Lower leg skin (tissue), 4 donors: ENCODE measurements at regions not wholly inside any gene's neighbourhood (a gene's known extent, or its start where the extent isn't known, plus 50 kb on each side); places are given as distances from the start of the nearest gene placed in this dataset.

Source experiments
- DNase-seq, 2 donors: peaks; one replicate each; pipeline ENCODE4 v3.0.0-alpha.2; 2019; ENCODE audit warnings: low spot score in 2 of 2
- H3K4me3 ChIP-seq: fragments of 200-600 bp; sonication (generic); 2 replicates; pipeline ENCODE4 v1.5.1; 2017; ENCODE audit warnings: mild to moderate bottlenecking, low read depth; ENCODE audit not compliant: poor library complexity, severe bottlenecking
- POLR2A ChIP-seq, 2 donors: fragments of 450-650 bp; IDR thresholded peaks; one replicate each; pipeline ENCODE4 v1.6.1; 2016 to 2017; ENCODE audit warnings: antibody characterized with exemption in 2 of 2, mild to moderate bottlenecking in 1 of 2, moderate library complexity in 1 of 2
- WGBS, 2 donors: methylation state at CpG; one replicate each; pipeline ENCODE4 v1.1.5; 2018; 5-methylcytosine and 5-hydroxymethylcytosine counted together
- intact Hi-C: fragments of 100-400 bp; cut with DNase I; formaldehyde crosslinking; loops from one replicate; pipeline ENCODE4 v1.15.0; 2023; ENCODE audit warnings: low total_unique reads
- TF ChIP-seq, protein P1 (sequence below), 3 donors: fragments of 450-650 bp; IDR thresholded peaks; one replicate each; pipeline ENCODE4 v1.5.1; 2016; ENCODE audit warnings: antibody characterized with exemption in 3 of 3, mild to moderate bottlenecking in 3 of 3, moderate library complexity in 2 of 3

DNA sequence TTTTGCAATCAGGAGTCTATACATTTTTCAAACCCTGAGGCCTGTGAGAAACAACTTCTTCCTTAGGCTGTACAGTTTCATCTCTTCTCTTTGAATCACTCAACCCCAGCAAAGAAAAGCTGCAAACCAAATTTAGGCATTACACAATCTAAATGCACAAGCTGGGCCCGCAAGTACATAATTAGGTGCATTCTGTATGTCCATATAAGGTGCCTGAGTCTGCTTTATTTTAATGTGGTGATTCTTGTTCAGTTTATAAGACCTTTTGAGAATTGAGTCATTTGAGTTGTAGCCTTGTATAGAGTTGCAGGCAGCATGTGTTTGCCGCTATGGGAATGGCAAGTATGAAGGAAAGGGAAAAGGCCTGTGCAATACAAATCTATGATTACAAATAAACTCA lies 709.6 kb upstream of the MARCKS start:
- H3K4me3 ChIP-seq = no peak overlapping the region
- no peak for DNase-seq
- TF ChIP-seq POLR2A (IDR thresholded peaks at IDR 0.05) = no peak
- TF ChIP-seq, protein P1, sequence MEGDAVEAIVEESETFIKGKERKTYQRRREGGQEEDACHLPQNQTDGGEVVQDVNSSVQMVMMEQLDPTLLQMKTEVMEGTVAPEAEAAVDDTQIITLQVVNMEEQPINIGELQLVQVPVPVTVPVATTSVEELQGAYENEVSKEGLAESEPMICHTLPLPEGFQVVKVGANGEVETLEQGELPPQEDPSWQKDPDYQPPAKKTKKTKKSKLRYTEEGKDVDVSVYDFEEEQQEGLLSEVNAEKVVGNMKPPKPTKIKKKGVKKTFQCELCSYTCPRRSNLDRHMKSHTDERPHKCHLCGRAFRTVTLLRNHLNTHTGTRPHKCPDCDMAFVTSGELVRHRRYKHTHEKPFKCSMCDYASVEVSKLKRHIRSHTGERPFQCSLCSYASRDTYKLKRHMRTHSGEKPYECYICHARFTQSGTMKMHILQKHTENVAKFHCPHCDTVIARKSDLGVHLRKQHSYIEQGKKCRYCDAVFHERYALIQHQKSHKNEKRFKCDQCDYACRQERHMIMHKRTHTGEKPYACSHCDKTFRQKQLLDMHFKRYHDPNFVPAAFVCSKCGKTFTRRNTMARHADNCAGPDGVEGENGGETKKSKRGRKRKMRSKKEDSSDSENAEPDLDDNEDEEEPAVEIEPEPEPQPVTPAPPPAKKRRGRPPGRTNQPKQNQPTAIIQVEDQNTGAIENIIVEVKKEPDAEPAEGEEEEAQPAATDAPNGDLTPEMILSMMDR (IDR thresholded peaks at IDR 0.05) = no peak
- intact Hi-C loops = no loop called here
- 91 to 93% methylated on average over 2 of the region's 2 CpGs for WGBS, 2 donors

DNA sequence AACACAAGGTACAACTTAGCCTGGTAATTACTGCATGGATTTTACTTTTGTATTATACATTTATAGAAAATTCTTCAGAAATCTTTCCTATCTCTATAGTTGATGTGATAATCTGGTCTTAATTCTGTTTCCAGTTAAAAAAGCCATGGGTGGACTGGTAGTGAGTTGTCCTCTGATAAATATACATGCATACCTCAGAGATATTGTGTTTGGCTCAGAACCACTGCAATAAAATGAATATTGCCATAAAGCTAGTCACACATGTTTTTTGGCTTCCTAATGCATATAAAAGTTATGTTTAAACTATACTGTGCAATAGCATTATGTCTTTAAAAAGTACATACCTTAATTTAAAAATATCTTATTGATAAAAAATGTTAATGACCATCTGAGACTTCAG lies 708.6 kb upstream of the MARCKS start:
- no peak for DNase-seq
- intact Hi-C loops = no loop called here
- TF ChIP-seq, protein P1 (IDR thresholded peaks at IDR 0.05) = no peak
- no peak overlapping the region for H3K4me3 ChIP-seq

DNA sequence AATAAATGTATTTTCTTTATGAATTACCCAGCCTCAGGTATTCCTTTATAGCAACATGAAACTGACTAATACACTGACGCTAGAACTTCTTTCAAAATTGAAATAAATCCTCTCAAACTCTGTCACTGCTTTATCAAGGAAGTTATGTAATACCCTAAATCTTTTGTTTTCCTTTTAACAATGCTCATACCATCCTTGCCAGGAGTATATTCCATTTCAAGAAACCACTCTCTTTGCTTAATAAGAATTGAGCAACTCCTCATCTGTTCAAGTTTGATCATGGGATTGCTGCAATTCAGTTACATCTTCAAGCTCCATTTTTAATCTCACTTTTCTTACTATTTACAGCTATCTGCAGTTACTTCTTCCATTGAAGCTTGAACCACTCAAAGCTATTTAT lies 707.6 kb upstream of the MARCKS start:
- no peak for DNase-seq
- TF ChIP-seq, protein P1 (IDR thresholded peaks at IDR 0.05) = no peak
- TF ChIP-seq POLR2A (IDR thresholded peaks at IDR 0.05) = no peak
- 87 to 89% methylated on average over 1 of the region's 1 CpG for WGBS, 2 donors
- H3K4me3 ChIP-seq = no peak overlapping the region
- intact Hi-C loops = no loop called here

DNA sequence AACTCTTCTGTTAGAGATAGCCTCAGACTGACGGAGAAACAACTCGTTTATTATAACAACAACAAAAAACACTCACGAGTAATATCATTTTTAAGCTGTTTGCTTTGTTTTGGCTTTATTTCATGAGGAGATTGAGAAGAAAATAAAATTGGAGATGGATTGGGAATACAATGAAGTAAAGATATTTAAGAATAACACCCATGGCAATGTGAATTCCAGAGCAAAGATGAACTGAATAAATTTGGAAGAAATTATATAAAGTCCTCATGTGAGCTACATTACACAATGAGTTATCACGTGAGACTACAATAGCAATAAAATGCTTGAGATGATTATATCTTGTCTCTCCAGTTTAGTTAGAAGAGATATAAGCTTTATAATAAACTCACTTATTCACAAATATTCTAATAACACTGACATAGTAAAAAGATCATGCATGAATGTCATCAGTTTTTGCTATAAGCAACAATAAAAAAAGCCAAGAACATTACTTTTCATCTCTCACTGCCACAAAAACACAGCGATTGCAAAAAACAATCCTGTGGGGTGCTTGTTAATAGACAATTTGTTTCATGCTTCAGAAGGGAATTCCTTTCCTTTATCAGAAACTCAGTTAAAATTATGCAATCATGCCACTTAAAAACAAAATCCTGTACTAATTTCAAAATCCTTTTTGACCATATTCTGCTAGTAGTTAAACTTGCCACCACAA lies 696.7 kb upstream of the MARCKS start:
- WGBS, 2 donors = 63 to 66% methylated on average over 5 of the region's 5 CpGs
- no peak for DNase-seq
- no peak overlapping the region for H3K4me3 ChIP-seq
- intact Hi-C loops = no loop called here
- TF ChIP-seq, protein P1 (IDR thresholded peaks at IDR 0.05) = no peak
- TF ChIP-seq POLR2A (IDR thresholded peaks at IDR 0.05) = no peak

DNA sequence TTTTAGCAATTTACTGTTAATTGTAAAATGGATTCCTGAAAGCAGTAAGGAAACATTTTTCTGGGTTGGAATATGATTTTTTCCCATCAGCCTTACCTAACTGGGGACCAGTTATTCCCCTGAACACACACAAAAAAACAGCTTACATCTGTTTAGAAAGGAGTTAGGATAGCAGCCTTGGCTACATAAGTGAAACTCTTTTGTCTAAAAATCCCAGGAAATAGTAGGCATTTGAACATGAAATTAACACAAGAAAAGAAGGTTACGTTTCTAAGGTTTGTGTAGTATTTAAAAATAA lies 696.2 kb upstream of the MARCKS start:
- no peak for DNase-seq
- WGBS, 2 donors = 85 to 94% methylated on average over 1 of the region's 1 CpG
- TF ChIP-seq, protein P1 (IDR thresholded peaks at IDR 0.05) = no peak
- no peak for TF ChIP-seq POLR2A (IDR thresholded peaks at IDR 0.05)
- no peak overlapping the region for H3K4me3 ChIP-seq
- intact Hi-C loops = no loop called here

DNA sequence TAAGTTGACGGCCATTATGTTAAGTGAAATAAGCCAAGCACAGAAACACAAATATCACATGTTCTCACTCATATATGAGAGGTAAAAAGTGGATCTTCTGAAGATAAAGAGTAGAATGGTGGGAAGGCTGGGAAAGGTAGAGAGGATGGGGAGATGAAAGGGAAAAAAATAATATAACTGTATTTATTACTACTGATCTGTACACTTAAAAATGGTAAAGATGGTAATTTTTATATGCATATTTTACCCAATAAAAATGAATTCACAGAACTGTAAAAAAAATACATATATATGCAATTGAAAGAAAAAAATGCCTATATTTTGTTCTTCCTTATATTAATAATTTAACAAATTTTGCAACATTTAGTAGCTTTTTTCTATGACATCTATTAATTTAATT lies 694.4 kb upstream of the MARCKS start:
- 94 to 95% methylated on average over 1 of the region's 1 CpG for WGBS, 2 donors
- intact Hi-C loops = no loop called here
- no peak for TF ChIP-seq POLR2A (IDR thresholded peaks at IDR 0.05)
- TF ChIP-seq, protein P1 (IDR thresholded peaks at IDR 0.05) = no peak
- no peak for DNase-seq
- H3K4me3 ChIP-seq = no peak overlapping the region
